ENCODE measurements at regions not wholly inside any gene's neighbourhood (a gene's known extent, or its start where the extent isn't known, plus 50 kb on each side); places are given as distances from the start of the nearest gene placed in this dataset.
"Not testable (repeated sequence)": the region's sequence is repeated elsewhere in the genome, so short reads cannot be mapped to it uniquely, and the experiment has no call there.

DNA sequence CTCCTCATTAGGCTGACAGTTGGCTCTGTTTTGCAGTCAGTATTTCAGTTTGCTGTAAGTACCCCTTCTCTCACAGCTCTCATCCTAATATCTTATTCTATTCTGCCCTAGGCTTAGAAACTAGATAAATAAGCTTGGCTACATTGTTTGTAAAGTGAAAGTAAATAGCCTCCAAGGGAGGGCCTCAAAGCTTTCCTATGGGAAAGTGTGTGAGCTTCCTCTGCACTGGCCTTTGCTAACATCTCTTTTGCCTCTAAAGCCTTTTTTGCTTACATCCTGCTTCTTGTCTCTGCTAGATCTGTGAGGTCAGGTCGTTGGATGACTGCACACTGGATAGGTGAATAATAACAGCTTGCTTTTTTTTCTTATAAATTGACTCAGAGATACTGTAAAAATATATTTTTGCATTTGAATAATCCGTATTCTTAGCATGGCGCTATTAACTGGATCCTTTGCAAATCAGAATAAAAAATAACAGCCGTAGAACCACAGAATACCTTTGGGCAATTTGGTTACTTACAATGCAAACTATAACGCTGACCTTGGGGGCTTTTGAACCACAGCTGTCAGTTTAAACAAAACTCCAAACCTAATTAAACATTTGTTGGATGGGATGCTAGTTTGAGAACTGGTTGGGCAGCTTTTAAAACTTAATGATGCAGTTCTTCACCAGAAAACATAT, 55.1 kb downstream of the TTC6 start:
- DNase-seq (ENCODE audit: low read depth): no peak

DNA sequence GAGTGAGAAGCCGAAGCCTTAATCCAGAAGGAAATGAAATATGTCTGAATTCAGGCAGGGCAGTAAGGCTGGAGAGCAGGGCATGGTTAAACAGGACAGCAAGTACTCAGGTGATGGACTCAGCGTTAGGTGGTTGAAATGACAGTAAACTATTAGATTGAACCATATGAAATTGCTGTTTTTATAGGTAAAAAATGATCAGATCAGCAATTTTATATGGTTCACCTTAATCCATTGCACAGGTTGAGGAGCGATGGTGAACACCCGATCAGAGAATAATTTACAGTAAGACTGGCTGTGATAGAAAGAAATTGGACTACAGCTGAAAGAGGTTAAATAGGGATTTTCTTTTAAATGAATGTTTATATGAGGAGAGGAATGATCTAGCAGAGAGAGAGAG, 56.6 kb downstream of the TTC6 start:
- no peak for DNase-seq (ENCODE audit: low read depth)

DNA sequence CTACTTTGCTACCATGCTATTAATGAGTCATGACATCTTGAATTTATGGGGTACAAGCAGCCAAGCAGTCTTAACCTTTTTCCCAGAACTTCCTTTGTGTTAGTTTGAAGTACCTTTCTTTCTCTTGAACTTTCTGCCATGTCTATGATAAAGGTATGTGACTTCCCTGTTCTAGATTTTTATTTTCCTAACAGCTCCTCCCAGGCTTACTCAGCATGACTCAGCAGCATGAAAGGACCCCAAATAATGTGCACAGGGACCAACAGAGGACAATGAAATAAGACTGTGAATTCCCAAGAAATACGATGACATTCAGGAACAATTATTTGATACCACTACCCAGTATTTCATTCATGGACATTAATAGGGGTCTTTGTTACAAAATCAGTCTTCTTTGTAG, 60.0 kb downstream of the TTC6 start:
- DNase-seq (ENCODE audit: low read depth): no peak

GRCh38 chr14:37658156-37658555, 62.7 kb downstream of the TTC6 start:
- DNase-seq (ENCODE audit: low read depth): no peak

DNA sequence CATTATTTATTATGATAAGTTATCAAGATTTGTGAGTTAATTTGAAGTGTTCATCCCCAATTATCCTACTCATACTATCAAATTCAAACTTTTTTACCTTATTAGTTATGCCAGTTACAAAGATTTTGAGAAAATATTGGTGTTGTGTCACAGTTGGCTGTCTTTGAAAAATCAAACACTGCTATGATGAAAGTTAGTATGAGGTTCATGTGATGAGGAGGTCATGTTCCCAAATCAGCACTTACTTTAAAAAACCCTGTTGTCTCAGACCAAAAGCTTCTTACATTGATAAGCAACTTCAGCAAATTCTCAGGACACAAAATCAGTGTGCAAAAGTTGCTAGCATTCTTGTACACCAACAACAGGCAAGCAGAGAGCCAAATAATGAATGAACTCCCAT, 68.1 kb downstream of the TTC6 start:
- no peak for DNase-seq (ENCODE audit: low read depth)

DNA sequence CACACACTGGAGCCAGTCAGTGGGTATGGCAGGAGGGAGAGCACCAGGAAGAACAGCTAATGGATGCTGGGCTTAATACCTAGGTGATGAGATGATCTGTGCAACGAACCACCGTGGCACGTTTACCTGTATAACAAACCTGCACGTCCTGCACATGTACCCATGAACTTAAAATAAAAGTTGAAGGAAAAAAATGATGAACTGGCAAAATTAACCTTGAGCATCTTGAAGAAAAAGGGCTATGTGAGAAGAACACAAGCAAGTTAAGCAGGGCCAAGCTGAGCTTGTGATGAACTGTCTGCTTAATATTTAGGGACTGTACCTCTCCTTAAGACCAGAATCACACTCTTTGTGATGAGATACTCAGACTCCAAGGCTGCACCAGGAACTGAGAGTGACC, 70.0 kb downstream of the TTC6 start:
- no peak for DNase-seq (ENCODE audit: low read depth)

- DNase-seq (ENCODE audit: low read depth): no peak
Observed at GRCh38 chr14:37665951-37666350, 70.5 kb downstream of the TTC6 start.

GRCh38 chr14:37668646-37669045, 73.2 kb downstream of the TTC6 start:
- DNase-seq (ENCODE audit: low read depth): no peak

- DNase-seq (ENCODE audit: low read depth): no peak
Observed at GRCh38 chr14:37669242-37669641, 73.8 kb downstream of the TTC6 start.

- no peak for DNase-seq (ENCODE audit: low read depth)
Observed at GRCh38 chr14:37673439-37673838, 78.0 kb downstream of the TTC6 start.

DNA sequence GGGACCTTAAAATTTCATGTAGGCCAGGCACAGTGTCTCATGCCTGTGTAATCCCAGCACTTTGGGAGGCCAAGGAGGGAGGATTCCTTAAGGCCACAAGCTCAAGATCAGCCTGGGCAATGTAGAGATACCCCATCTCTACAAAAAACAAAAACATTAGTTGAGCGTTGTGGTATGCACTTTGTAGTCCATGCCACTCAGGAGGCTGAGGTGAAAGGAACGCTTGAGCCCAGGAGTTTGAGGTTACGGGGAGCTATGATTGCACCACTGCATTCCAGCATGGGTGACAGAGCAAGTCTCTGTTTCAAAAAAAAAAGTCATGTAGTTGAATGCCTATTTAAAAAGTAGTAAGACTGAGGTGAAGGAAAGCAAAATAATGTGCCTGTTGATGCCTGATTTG, 83.5 kb downstream of the TTC6 start:
- DNase-seq (ENCODE audit: low read depth): no peak

DNA sequence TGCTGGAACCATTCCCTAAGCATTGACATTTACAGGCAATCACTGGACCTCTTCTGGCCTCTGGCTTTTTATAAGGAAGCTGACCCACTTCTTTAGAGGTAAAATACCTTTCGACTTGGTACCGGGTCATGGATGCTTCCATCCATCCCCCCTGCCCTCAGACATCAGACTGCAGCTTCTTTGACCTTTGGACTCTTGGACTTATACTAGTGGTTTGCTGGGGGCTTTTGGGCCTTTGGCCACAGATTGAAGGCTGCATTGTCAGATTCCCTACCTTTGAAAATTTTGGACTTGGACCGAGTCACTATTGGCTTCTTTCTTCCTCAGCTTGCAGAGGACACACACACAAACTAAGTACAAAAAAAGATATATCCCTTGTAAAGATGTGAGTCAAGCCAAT, 86.1 kb downstream of the TTC6 start:
- DNase-seq (ENCODE audit: low read depth): no peak

GRCh38 chr14:37692680-37693079, 97.3 kb downstream of the TTC6 start:
- DNase-seq (ENCODE audit: low read depth): not testable (repeated sequence)

DNA sequence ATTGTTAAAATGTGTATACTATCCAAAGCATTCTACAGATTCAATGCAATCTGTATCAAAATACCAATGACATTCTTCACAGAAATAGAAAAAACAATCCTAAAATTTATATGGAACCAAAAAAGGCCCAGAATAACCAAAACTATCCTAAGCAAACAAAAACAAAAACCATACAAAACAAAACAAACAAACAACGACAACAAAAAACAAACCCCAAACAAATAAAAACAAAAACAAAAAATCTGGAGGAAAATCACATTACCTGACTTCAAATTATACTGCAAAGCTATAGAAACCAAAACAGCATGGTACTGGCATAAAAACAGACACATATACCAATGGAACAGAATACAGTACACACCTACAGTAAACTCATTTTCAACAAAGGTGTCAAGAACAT, 98.0 kb downstream of the TTC6 start:
- not testable (repeated sequence) for DNase-seq (ENCODE audit: low read depth)

DNA sequence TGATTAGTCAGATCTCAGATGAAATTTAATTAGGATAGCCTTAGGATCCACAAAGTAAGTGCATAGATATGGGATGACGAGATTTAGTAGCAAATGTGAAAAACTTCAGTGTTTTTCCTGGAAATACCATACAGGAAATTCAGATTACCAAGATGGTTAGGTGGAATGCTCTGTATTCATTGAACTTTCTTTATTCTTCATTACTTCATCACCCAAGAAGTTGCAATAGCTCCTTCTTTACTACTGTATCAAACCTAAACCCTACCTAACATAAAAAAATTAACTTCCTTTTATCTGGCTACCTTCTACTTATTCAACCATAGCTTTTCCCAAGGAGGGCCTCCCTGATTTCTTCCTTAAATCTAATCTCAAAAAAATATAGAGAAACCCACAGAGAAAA, 100.4 kb downstream of the TTC6 start:
- no peak for DNase-seq (ENCODE audit: low read depth)

DNA sequence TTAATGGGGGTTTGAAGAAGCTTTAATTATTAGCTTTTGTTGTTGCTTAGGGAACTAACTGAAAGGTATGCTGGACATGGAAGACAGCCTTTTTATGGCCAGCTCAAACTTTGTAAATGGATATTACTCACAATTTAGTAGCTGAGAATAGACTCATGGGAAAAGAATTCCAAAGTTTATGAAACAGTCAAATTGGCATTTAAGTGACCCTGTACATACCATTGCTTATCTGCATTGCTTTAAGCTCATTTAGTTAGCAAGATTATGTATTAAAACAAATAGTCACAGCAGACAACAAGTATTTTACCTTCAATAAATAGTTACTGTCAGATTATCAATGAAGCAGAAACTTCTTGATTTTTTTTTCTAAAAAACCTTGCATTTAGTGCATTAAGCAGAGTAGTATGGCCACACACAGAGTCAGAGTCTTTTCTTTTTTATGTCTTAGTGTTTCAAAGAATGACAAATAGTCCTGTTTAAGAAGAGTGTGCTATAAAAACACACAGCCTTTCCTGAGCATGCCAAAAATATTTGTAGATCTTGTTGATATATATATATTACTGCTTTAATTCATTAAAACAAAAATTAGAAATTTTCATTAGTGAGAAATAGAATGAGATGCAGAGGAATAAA, 102.2 kb downstream of the TTC6 start:
- no peak for DNase-seq (ENCODE audit: low read depth)

GRCh38 chr14:37698840-37699777, 103.7 kb downstream of the TTC6 start:
- no peak for DNase-seq (ENCODE audit: low read depth)

- DNase-seq (ENCODE audit: low read depth): no peak
Observed at GRCh38 chr14:37707716-37708115, 112.3 kb downstream of the TTC6 start.

DNA sequence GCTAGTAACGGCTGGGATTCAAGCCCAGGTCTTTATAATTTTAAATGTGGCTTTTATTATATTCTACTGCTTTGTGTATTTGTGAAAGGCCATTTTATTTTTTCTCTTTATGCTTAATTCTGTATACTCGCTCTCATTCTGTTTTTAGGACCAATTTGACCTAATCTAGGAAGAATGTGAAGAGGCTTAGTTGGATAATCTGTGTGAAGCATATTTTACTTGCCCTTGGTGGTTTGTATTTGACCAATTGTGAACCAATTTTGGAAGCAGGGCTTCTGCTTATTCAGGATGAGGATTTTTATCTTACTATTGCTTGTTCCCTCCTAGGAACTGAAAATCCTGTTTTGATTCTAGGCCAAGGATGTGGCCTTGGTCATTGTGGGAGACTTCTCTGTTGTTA, 113.1 kb downstream of the TTC6 start:
- no peak for DNase-seq (ENCODE audit: low read depth)

DNA sequence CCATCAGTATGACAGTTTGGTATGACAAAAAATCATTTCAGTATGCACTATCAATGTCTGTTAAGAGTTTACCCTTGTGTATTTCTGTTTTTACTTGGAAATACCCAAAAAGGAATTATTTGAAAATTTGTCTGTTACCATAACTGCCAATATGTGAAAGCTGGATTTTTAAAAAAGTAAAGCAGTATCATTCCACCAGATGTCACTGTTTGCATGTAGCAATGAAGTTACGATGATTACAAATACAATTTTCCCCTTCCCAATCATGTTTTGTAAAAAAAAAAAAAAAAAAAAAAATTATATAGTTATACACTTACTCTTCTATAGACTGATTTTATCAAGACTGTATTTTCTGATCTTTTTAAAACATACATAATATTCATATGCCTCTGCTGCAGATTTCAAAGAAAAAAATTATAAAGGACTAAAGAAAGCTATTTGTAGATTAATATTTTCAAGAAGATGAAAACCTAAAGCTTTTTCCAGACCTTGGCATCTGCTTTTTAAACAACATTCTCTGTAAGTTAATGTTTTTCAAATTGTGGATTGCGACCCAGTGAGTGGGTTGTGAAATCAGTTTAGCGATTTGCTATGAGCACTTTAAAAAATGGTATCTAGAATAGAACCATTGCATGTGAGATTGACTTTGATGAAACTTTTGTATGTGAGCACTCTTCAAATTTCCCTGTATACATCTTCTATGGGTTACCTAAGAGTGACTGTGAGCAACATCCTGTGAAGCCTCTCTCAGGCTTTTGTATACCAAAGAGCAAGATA, 114.2 kb downstream of the TTC6 start:
- DNase-seq (ENCODE audit: low read depth): no peak

GRCh38 chr14:37711356-37711830, 116.0 kb downstream of the TTC6 start:
- DNase-seq (ENCODE audit: low read depth): no peak

- DNase-seq (ENCODE audit: low read depth): no peak
Observed at GRCh38 chr14:37711831-37712475, 116.5 kb downstream of the TTC6 start.

Measured in activated T-cell treated with anti-CD3 and anti-CD28 coated beads for 1 hour (primary cell).